ENCODE measurements at regions not wholly inside any gene's neighbourhood (a gene's known extent, or its start where the extent isn't known, plus 50 kb on each side); places are given as distances from the start of the nearest gene placed in this dataset.

DNA sequence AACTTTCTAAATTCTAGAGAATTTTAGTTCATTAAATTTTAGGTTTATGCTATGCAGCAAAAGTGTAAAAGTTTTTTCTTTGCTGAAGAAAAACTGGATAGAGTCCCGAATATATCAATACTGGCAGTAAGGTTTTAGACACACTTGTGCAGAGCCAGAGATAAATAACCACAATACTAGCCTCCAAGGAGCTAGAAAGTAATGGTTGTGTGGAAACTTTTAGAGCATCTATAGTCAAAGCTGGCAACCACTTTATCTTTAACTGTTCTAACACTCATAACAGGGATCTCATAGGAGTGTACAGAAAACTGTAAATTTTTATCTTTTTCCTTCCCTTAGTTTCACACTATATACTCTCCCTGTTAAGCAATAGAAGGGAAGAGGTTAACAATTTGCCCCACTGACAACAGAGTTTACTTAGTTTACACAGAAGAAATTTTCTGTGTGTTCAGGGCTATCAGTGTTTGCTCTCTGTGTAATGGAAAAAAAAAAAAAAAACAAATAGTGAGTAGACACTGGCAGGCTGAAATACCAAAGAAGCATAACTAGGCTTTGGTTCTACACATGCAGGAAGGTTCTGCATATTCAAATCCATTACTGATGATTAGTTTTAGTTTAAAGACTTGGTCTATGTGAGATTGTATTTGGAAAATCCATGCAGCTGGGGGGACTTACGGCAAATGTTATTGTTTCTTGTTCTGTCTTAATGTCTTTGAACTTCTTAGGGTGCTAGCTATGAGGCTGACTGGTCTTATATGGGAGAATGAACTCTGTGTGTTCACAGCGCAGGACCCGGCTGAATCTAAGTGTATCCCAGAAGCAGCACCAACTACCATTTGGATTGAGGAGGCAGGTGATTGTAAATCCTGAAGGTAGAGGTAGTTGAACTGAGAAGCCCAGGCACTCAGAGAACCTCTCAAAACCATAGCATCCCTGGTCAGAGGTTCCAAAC is 187.6 kb downstream of the PCSK1 start:
- DNase-seq (ENCODE audit: low read depth): no peak

- DNase-seq (ENCODE audit: low read depth): no peak
These were observed 188.4 kb downstream of the PCSK1 start for GRCh38 chr5:96244696-96245095.

DNA sequence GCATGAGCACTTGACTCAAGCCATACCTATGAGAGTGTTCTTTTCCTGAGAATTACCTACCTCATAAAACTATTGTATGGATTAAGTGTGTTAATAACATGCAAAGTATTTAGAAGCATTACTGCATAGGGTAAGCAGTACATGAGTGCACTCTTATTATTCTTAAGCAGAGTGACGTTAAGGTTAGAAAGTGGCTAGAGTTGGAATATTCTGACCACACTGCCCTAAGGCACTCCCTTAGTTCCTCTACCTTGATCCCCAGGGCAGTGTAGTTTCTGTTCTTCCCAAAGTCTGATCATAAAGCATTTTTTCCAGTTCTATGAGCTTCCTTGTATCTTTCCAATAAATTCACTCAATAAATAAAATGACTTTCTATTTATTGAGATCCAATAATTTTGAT is 189.2 kb downstream of the PCSK1 start:
- no peak for DNase-seq (ENCODE audit: low read depth)

- DNase-seq (ENCODE audit: low read depth): no peak
These were observed 189.8 kb downstream of the PCSK1 start for GRCh38 chr5:96243203-96243602.

- DNase-seq (ENCODE audit: low read depth): no peak
These were observed 190.5 kb downstream of the PCSK1 start for GRCh38 chr5:96242571-96242970.

GRCh38 chr5:96236831-96237230 is 196.2 kb downstream of the PCSK1 start:
- no peak for DNase-seq (ENCODE audit: low read depth)

DNA sequence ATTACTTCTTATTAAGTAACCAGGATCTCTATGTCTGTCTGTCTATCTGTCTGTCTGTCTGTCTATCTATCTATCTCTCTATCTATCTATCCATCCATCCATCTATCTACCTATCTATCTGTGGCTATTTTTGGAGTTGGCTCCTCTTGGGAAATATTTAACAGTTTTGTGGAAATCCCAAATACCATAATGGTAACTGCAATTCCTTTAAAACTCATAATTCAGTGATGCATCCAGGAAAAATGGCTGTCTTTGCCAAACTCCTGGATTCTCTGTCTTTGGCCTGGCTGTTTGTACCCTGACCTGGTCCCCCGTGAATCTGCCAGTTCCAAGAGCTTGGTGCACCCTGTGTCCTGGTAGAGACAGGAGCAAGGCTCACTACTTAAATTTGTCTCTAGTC is 197.0 kb downstream of the PCSK1 start:
- no peak for DNase-seq (ENCODE audit: low read depth)

GRCh38 chr5:96235008-96235910 is 197.8 kb downstream of the PCSK1 start:
- DNase-seq (ENCODE audit: low read depth): no peak

DNA sequence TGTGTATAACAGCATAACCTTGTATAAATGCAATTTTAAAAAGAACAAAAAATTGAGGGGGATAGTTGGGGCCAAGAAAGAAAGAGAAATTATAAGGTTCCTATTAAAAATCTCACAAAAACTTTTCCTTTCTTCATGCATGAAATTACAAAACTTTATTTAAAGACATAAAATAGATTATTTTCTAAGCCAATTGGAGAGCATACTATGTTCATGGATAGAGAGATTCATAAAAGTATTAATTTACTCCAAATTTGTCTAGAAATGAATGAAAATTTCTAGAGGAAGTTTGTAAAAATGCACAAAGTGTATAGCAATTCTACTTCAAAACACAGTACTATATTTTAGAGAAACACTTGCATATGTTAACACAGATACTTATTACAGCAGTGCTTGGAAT is 200.4 kb downstream of the PCSK1 start:
- no peak for DNase-seq (ENCODE audit: low read depth)

DNA sequence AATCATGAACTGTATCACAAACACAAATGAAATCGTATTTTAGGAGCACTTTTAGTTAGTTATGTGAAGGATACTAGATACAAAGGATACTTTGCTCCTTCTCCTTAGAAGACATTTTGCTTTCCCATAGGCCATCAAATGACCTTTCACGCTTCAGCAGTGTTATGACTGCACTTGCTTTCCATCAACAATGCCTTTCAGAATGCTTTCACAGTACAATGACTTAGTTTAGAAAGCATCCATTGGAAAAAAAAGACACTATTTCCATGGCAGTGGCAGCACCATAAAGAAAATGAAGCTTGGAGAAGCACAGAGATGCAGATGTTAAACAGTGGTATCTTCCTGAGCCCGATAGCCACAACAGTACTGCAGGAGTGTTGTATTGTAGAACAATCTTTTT is 203.9 kb downstream of the PCSK1 start:
- no peak for DNase-seq (ENCODE audit: low read depth)

GRCh38 chr5:96228408-96228807 is 204.6 kb downstream of the PCSK1 start:
- DNase-seq (ENCODE audit: low read depth): peak; percentile 39

DNA sequence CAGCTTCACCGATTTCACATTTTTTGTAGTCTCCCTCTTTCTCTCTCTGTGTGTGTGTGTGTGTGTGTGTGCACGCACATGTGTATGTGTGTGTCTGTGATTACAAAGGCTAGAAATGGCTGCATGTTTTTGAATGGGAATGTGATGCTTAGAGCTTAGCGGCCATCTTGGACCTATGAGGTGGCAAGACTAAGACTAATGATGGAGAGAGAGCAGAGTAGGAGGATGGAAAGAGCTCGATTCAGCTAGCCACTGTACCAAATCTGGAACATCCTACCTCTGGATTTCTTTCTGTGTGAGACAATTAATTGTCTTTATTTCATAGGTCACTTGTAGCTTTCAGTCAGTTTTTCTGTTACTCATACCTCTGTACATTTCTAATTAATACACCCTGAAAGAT is 205.1 kb downstream of the PCSK1 start:
- no peak for DNase-seq (ENCODE audit: low read depth)

DNA sequence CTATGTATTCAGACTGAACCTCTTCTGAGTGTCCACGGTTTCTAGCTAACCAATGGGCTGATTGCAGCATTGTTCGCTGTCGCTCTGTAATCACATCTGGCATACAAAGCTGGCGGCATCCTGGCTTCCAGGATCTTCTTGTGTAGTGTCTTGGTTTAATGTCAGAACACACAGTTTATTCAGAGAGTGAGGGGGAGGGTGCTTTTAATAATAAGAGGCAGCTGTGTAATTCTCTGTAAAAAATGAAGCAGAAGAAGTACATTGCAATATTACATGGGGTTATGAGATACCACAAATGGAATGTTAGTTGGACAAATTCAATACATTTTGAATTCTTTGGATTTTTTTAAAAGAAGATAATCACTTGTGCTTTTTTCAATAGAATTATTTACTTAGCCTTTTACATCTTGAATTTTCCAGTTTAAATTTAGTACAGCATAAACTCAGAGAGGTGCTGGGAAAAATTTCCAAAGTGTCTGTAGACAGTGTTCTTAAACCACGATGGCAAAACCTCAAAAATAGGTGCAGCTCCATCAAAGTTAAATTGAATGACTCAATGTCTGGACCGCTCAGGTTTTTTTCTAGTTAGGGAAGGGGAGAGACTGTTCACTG is 206.0 kb downstream of the PCSK1 start:
- peak; percentile 87 for DNase-seq (ENCODE audit: low read depth)

DNA sequence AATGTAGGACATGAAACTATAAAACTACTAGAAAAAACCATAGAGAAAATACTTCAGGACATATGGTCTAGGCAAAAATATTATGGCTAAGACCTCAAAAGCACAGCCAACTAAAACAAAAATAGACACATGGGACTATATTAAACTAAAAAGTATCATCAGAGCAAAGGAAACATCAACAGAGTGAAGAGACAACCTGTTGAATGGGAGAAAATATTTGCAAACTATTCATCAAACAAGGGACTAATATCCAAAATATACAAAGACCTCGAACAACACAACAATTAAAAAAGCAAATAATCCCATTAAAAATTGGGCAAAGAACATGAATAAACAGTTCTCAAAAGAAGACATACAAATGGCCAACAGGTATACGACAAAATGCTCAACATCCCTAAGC is 210.9 kb downstream of the PCSK1 start:
- DNase-seq (ENCODE audit: low read depth): no peak

DNA sequence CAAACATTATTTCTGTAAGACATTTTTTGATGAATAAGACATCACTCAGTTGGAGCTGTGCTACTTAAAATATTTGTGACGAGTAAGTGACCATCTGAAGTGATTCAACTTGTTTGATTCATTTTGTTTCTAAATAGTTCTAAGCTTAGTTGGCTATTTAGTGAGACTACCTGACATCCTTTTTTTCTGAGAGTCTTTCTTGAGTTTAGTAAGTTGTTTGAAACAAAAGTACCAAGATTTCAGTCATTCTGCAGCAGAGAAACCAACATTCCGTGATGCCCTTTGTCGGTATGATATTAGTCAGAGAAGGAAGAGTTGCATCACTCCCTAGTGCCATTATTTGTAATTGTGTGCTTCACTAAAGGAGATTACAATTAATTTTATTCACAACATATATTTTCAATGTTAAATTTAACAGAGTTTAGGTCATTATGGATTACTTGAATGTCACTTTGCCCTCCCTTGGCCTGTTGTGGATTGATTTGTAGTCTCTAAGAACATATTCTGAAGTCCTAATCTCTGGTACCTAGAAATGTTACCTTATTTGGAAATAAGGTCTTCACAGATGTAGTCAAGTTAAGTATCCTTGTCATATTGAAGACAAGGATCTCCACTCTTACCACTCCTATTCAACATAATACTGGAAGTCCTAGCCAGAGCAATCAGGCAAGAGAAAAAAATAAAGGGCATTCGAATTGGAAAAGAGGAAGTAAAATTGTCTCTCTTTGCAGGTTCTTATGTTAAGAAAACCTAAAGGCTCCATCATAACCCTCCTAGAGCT is 212.2 kb downstream of the PCSK1 start:
- DNase-seq (ENCODE audit: low read depth): peak; percentile 76

GRCh38 chr5:96219580-96220281 is 213.3 kb downstream of the PCSK1 start:
- DNase-seq (ENCODE audit: low read depth): peak; percentile 73

GRCh38 chr5:96218653-96219052 is 214.4 kb downstream of the PCSK1 start:
- no peak for DNase-seq (ENCODE audit: low read depth)

DNA sequence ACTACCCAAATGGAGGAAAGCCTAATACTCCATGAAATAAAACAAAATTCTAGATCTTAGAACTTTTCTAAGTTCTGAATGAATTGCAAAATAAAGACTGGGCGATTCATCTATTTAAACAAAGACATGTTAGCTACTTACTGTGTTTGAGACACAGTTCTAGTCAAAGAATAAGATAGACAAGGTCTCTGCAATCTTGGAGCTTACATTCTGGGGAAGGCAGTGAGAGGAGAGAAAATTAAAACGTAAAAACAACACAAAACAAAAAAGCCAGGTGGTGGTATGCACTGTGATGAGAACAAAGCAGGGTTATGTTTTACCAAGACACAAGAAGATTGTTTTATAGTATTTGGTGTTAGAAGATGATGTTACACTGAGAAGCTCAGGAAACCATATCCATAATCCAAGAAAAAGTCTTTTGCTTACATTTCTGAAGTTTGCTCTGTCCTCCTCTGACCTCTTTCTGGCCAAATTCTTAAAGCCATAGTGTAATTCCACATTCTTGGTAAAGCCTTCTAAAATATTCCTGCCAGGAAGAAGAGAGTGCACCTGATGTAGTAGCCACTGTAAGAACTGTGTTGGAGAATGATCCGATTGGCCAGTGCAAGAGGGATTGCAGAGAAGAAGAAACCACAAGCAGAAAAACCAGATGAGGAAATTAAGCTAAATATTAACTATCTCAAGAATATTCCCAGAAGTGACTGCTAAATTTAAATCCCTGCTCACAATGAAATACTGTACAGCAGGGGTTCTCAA is 218.4 kb downstream of the PCSK1 start:
- peak; percentile 21 for DNase-seq (ENCODE audit: low read depth)

- DNase-seq (ENCODE audit: low read depth): peak; percentile 74
These were observed 223.2 kb downstream of the PCSK1 start for GRCh38 chr5:96209829-96210228.

DNA sequence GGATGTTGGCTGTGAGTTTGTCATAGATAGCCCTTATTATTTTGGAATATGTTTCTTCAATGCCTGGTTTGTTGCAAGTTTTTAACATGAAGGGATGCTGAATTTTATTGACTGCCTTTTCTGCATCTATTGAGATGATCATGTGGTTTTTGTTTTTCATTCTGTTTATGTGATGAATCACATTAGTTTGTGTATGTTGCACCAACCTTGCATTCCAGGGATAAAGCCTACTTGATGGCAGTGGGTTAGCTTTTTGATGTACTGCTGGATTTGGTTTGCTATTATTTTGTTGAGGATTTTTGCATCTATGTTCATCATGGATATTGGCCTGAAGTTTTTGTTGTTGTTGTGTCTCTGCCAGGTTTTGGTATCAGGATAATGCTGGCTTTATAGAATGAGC is 225.6 kb downstream of the PCSK1 start:
- peak; percentile 37 for DNase-seq (ENCODE audit: low read depth)
